GM18861 (cell line): ENCODE measurements at regions not wholly inside any gene's neighbourhood (a gene's known extent, or its start where the extent isn't known, plus 50 kb on each side); places are given as distances from the start of the nearest gene placed in this dataset.

ENCODE experiments used
- ATAC-seq: cut with Tn5 transposase; IDR thresholded peaks from one replicate; pipeline ENCODE4 v1.9.1; 2021; ENCODE audit not compliant: unreplicated experiment

DNA sequence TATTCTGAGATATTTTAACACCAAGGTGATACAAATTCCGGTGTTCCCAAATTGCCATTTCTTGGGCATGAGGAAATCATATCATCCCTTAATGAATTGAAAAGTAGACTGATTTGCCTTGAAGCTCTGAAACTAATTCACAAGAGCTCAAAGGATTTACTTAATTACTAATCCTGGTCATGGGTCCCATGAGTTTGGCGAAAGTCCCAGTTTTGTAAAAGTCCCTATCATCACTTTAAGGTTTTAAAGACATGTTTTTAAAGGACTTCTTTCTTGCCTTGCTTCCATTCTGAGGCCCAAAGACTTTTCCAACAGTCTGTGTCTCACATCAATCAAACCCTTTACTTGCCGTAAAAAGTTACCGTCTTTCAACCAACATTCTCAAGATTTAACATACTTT lies 377.9 kb downstream of the DNAJB9 start:
- no peak for ATAC-seq

DNA sequence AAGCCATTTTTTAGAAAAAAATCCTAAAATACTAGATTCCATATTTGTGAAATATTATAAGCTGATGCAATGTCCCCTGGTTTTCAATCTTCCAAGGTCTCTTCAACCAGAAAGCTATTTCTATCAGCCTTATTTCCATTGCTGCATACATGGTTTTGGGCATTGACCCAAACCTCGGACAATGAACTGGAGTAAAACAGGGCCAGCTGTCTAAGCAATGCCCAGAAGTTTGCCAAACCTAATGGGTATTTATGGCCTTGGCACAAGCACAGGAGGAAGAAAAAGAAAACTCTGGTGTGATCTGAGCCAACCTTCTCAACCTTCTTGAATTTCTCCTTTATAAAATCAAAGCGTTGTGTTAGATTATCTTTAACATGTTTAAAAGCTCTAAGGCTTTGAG lies 402.3 kb downstream of the DNAJB9 start:
- ATAC-seq, result no peak

DNA sequence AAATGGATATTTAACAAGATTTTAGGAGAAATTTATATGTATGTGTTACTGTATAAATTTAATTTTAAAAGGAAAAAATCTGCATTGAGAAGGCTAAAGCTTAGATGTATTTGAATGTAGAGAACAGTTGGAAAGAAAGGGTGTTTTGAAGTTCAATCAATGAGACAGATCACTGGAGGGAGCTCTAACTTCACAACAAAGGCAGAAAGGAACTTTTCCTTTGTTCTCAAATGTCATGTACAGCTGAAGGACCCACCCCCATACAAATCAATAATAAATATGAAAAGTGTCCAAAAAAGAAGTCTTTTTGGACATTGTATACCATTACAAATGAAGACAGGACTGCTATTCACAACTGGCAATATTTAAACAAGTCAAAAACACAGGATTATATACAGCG lies 403.4 kb downstream of the DNAJB9 start:
- no peak for ATAC-seq

DNA sequence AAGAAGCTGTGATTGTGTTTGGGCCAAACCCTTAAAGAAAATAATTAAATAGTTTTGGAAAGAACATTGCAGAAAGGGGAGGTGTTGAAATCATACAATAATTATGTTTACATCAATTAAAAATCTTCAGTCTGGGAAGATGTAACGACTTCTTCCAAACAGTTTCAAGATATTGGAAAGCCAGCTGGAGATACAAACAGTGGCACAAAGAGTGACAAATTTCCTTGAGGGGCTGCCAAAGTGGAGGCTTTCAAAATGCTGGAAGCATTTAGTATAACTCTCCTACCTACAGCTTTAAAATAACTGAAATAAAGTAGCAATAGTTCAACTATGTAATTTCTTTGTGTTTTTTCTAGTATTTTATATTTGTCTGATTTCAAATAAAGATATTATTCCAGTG lies 405.0 kb downstream of the DNAJB9 start:
- ATAC-seq, result no peak

DNA sequence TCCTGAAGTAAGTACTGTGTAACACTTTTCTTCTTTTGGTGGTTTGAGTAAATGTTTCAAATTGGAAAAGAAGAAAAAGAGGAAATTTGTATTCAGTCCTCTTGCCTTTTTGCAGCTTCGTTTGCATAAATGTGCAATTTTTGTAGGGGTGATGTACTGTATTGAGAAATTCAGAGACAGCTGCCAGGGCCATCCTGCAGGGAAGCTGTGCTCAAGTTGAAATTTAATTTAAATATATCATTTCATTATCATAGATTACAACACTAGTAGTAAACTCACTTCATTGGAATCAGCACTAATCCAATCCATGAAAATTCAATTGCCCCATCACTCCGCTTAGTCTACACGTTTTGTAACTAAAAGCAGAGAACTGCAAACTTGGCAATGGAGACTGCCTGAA lies 415.4 kb downstream of the DNAJB9 start:
- no peak for ATAC-seq

DNA sequence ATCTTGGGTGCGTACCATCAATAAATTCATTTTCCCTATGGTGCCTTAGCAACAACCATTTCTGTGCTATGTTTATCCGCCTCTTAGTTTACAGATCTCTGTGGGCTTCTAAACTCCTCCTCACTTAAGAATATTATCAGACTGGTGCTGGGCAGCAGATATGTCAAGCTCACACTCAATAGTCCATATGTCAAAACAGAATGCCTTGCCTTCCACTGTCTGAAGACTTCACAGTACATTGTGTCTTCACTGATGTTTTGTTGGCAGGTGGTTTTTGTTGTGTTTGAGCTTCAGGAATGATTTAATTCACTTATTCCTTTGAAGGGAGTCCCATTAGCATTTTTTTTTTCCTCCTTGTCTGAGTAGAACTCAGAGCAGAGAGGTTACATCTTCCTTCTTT lies 419.6 kb downstream of the DNAJB9 start:
- ATAC-seq, result no peak

DNA sequence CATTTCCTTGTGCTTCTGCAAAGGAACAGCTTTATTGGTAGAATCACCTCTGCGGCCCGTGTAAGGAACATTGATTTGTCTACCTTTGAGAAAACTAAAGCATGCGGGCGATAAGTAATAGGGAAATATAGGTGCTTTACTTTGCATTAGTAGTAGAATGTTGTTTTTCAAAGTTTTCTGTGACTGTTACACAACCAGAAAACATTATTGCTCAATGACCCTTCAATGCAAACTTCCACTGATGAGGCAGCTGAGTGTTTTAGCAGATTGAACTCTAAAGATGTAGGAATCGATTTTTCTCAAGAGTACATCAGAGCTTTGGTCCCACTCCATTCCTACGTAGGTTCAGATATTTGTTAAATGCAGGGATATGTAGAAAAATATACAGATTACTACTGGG lies 427.8 kb downstream of the DNAJB9 start:
- ATAC-seq, result no peak

DNA sequence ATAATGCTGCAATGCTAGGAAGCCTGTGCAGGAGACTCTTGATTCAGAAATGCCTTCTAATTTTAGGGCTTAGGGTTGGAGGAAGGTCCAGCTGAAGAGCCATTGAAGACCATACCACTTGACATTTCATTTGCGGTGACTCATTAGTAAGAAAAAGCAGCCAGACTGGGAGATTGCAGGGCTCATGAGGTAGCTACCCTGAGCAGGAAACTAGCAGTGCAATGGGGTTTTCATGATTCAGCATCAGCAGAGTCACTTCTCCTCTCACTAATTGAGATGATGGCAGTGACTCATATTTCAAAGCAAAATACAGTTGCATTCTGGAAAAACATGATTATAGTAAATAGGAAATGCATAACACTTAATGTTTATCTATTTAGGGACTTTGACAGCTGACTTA lies 434.1 kb downstream of the DNAJB9 start:
- ATAC-seq, result no peak

DNA sequence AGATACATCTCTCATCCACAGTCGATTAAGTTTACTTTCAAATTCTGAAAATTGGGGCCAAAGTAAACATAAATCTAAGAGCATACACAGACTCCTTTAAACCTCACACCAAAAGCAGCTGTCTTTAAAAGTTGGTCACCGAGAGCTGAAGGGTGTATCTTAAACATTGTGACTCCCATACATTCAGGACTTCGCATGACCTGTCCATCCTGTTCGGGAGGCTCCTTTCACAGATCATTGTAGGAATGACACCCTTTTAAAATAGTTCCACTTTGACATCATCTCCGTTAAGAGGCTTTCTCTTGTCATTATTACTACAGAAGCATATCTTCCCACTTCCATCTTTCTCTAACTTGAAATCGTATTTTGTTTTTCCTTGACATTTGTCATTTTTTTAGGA lies 440.0 kb downstream of the DNAJB9 start:
- no peak for ATAC-seq

DNA sequence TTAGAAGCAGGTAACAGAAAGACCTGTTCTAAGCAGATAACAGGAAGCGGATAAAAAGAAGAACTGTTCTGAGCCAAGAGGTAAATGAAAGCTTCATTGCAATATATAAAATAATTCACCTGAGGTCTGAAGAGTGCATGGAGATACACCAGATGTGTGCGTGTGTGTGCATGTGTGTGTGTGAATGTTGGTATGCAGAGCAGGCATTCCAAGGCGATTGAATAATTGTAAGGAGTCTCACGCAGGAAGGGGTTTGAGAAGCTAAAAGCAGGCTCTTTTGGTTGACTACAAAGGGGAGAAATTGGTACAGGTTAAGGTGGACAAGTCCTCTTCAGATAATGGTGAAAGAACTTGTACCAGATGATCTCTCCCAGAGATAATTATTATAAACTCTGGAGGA lies 450.6 kb downstream of the DNAJB9 start:
- no peak for ATAC-seq

DNA sequence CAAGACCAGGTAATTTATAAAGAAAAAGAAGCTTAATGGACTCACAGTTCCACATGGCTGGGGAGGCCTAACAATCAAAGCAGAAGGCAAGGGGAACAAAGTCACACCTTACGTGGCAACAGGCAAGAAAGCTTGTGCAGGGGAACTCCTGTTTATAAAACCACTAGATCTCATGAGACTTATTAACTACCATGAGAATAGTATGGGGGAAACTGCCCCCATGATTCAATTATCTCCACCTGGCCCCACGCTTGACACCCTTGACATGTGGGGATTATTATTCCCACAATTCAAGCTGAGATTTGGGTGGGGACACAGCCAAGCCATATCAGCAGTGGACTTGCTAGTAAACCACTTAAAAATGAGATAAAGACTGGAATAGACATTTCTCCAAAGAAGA lies 451.7 kb downstream of the DNAJB9 start:
- no peak for ATAC-seq

DNA sequence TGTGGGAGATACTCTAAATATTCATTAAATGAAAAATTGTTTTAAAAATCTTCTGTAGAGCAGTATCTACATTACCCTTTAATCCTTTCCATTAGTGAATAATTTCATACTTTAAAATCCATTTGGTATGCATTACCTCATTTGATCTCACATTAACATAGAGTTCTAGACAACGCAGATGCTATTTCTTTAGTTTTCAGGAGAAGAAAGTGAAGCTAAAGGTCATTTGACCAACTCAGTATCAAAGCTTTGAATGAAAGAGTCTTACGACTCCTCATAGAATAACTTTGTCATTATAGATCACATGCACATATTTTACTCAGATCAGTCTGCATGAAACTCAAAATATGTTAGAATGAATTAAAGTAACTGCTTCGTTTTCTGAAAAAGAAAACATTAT lies 460.2 kb downstream of the DNAJB9 start:
- no peak for ATAC-seq

DNA sequence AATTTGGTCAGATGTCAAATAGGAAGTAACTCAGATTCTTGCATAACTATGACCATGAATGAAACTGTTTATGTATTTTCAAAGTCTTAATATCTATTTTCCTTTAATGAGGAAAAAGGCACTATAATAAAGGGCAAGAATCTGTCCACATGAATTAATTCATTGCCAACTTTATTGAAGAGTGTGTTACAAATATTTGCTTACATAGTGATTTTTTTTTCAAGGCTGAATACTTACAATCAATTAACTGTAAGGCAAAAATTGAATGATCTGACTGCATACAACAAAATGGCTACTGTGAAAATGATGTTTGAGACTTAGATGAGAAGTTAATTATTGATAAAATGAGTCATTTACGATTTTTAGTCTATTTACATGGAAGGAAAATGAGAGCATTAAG lies 475.0 kb downstream of the DNAJB9 start:
- ATAC-seq, result no peak

DNA sequence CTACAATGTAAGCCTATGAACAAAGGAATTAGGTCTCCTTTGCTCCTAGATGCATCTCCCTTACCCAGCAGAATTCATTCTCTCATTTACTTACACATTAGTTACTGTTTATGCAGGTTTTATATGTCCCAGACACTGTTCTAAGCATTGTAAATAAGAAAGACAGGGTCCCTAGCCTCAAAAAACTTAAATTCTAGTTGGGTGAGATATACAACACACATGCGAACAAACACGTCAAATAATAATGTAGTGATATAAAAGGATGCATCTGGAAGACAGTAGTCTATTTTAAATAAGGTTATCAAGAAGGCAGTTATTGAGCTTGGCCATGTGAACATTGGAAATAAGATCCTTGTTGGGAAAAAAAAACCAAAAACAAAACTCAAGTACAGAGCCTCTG lies 479.7 kb downstream of the DNAJB9 start:
- ATAC-seq, result no peak

DNA sequence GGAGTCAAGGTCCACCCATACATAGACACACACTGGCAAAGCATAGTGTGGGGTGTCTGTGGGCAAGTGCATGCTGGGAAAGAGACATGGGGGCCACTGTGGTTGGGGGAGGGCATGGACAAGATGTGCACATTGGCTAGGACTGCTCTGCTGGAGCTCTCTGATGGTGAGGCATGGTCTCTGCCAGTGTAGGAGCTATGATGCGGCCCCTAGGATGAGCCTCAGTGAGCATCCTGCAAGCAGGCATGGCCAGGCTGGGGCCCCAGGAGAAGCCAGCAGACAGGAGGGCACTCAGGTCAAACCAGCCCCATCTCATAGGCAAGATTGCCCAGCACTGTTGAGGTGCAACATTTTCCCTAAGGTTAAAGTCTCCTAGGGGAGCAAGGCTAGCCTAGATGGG lies 489.4 kb downstream of the DNAJB9 start:
- ATAC-seq, result no peak

DNA sequence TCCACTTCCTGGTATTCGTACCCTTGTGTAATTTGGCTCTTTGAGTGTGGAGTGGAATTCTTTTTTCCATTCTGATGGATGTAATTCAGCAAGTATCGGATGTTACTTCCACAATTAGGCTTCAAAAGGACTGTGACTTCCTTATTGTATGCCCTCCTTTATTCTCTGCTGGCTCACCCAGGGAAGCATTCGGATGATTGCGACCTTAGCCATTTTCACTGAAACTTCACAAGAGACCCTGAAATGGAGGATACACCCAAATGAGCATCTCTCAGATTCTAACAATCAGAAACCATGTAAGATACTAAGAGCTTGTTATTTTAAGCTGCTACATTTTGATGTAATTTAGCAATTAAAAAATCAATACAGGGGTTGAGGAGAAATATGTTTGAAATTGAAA lies 493.1 kb downstream of the DNAJB9 start:
- ATAC-seq, result no peak

DNA sequence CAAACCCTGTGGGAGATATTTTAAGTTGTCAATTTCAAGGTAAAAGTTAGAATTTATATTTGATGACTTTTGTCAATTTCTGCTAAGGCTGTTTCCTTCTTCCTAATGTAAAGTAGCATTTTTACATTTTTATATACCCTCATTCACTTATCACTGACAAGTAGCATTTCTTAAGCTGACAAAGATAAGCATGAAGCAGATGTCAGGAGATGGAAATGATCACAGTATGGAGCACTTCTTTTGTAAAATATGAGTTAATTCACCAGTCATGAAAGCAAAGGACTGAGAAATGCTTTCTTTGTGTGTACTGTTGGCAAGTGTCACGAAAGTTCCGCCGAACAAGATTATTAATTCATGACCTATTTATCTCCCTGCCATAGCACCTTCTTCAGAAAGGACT lies 503.9 kb downstream of the DNAJB9 start:
- no peak for ATAC-seq

DNA sequence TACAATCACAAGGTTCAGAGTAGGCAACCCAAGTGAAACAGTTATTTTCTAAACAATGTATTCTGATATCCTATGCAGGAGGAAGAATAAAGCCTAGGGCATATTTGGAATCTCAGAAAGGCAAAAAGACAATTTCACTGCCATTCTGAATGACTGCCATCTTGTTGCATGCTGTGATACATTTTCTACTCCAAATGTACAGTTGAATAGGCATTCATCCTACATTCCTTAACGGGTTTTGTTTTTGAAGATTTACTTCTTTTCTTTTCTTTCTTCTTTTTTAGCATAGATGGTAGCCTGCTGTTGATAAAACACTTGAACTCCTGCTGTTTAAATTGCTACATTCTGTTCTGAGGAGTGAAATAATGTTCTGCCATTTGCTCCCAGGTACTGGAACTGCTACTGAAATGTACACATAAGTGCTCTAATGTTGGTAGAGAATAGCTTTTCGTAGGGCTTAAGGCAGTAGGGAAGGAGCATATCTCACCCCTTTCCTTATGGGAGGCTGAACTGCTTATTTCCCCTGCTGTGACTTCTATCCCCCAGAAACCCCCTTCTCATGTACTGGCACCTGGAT lies 506.8 kb downstream of the DNAJB9 start:
- ATAC-seq, result no peak

DNA sequence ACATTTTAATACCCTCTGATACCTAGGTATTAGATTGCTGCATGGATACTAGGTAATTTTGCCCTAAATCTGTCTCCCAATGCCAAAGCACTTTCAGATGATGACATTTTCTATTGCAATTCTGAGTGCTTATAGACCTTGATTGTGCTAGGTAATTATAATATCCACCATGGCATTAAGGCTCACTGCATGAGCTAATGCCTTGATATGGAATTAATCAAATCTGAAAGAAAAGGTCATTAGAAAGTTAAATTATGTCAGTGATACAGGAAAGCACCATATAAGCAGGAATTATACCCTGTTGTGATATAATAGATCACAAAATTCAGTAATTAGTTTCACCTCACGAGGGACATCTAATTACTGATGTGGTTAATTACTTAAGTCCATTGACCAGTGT lies 521.4 kb downstream of the DNAJB9 start:
- no peak for ATAC-seq

DNA sequence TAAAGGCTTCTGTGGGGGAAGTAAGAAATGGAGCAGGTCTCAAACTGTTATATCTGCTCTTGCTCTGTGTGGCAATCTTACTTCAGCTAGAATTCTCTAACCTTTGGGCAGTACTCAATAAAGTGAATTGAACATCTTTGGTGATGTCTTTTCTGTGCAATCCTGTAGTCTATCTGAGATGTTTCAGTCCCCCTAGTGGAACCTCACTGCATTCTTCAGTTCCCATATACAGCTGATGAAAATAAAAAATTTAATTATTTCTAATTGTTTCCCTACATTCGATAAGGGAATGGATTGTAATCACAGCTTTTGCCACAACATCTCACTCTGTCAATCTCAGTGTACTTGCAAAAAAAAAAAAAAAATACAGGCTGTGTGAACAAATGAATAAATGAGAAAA lies 522.6 kb downstream of the DNAJB9 start:
- no peak for ATAC-seq

DNA sequence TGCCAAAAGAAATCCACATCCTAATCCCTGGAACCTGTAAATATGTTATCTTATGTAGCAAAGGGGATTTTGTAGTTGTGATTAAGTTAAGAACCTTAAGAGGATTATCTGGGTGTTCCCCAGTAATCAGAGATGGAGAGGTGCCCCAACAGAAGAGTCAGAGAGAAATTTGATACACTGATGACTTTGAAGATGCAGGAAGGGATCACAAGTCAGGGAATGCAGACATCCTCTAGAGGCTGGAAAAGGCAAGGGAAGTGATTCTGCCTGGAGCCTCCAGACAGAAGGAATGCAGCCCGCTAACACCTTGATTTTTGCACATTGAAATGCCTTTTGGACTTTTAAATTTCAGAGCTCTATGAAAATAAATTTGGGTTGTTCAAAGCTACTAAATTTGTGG lies 531.7 kb downstream of the DNAJB9 start:
- ATAC-seq, result no peak

DNA sequence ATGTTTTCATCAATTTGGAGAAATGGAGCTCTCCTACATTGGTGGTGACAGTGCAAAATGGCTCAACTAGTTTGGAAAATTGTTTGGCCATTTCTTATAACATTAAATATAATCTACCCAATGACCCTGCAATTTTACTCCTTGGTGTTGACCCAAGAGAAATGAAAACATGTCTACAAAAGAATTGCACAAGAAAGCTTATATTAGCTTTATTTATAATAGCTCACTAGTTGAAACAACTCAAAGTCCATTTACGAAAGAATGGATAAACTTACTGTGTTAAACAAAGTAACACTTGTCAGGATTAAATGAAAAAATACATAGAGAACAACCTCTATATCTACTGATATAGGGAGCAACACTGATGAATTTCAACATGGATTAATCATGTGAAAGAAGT lies 539.9 kb downstream of the DNAJB9 start:
- no peak for ATAC-seq

DNA sequence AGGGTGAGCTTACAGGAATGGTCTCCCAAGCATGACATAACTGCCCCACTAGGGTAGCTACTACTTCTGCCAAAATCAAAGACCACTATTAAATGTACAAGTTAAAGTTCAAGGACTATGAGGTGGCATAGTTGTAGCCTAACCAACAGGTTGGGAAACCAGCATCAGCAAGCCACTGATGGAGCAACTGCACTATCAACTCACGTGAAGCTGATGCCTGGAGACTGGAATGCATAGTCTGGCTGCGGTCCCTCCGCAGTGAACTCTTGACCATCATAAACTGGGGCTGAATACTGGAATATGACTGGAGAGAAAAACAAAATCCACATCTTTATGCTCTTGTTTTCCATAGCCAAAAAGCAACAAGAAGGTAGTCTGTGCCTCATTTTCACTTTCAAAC lies 541.4 kb downstream of the DNAJB9 start:
- ATAC-seq, result no peak
